Adrenal gland (tissue), 5 donors: ENCODE measurements at regions not wholly inside any gene's neighbourhood (a gene's known extent, or its start where the extent isn't known, plus 50 kb on each side); places are given as distances from the start of the nearest gene placed in this dataset.
"Not testable (repeated sequence)": the region's sequence is repeated elsewhere in the genome, so short reads cannot be mapped to it uniquely, and the experiment has no call there.

Experiments used
- POLR2A ChIP-seq, 2 donors: fragments of 450-650 bp; IDR thresholded peaks; one replicate each; pipeline ENCODE4 v1.6.1; 2017; ENCODE audit warnings: antibody characterized with exemption in 2 of 2, mild to moderate bottlenecking in 2 of 2, moderate library complexity in 1 of 2
- TF ChIP-seq, protein P1 (sequence below), 6 experiments: fragments of 450-650 bp in 4 of 6; fragments of 200-600 bp in 2 of 6; sonication (generic) in 1 of 6; IDR thresholded peaks; 1 replicate in 5 of 6; 2 replicates in 1 of 6; pipeline versions ENCODE4 v1.5.1 to v1.8.0; 2016 to 2021; ENCODE audit warnings: antibody characterized with exemption in 6 of 6, mild to moderate bottlenecking in 2 of 6, moderate library complexity in 1 of 6
- donor health status: DM: no; HTN: no; CAD: no.

DNA sequence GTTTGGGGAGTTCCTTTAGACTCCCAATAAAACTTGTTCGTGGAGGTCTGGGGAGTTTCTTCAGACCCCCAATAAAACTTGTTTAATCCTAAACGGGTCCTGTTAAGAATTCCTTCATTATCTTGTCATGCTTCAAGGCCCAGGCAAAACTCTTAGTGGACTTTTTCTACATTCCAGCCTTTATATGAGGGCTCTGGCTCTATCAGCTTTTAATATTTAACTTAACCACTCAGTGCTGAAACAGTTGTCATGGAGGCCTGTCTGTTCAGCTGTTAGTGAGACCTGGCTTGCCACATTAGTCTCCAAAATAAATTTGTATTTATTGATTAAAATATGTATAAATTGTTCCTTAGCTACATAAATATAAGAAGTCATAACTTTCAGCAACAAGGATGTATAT lies 1385.1 kb downstream of the REEP3 start:
- TF ChIP-seq, protein P1, sequence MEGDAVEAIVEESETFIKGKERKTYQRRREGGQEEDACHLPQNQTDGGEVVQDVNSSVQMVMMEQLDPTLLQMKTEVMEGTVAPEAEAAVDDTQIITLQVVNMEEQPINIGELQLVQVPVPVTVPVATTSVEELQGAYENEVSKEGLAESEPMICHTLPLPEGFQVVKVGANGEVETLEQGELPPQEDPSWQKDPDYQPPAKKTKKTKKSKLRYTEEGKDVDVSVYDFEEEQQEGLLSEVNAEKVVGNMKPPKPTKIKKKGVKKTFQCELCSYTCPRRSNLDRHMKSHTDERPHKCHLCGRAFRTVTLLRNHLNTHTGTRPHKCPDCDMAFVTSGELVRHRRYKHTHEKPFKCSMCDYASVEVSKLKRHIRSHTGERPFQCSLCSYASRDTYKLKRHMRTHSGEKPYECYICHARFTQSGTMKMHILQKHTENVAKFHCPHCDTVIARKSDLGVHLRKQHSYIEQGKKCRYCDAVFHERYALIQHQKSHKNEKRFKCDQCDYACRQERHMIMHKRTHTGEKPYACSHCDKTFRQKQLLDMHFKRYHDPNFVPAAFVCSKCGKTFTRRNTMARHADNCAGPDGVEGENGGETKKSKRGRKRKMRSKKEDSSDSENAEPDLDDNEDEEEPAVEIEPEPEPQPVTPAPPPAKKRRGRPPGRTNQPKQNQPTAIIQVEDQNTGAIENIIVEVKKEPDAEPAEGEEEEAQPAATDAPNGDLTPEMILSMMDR (IDR thresholded peaks at IDR 0.05), result not testable (repeated sequence)
- not testable (repeated sequence) for TF ChIP-seq POLR2A (IDR thresholded peaks at IDR 0.05)
